ENCODE measurements at regions not wholly inside any gene's neighbourhood (a gene's known extent, or its start where the extent isn't known, plus 50 kb on each side); places are given as distances from the start of the nearest gene placed in this dataset.
A peak's percentile ranks its signal among the peaks of the same experiment; 100 is the strongest.
"Not testable (repeated sequence)": the region's sequence is repeated elsewhere in the genome, so short reads cannot be mapped to it uniquely, and the experiment has no call there.

- Mint-ChIP-seq H3K4me1 (peaks cover 2% of the 10 kb centered on the region), H3K27me3 (peaks cover 3% of the 10 kb centered on the region), H3K27ac (no peak overlapping the region), H3K9me3 (no peaks in the 10 kb centered on the region), H3K36me3 (ENCODE audit: low read depth) (no peaks in the 10 kb centered on the region), H3K4me3 (no peak overlapping the region)
- intact Hi-C loops (cut with micrococcal nuclease) = no loop called here
- no peak for DNase-seq
These were observed 123.3 kb upstream of the SFSWAP start for GRCh38 chr12:131587565-131587964.

GRCh38 chr12:131589221-131589897 is 121.5 kb upstream of the SFSWAP start:
- intact Hi-C loops (cut with micrococcal nuclease) = no loop called here
- peaks cover 12% of the 10 kb centered on the region for H3K4me1 Mint-ChIP-seq
- H3K27me3 Mint-ChIP-seq = peaks cover 3% of the 10 kb centered on the region
- no peak overlapping the region for H3K4me3 Mint-ChIP-seq
- no peak overlapping the region for H3K27ac Mint-ChIP-seq
- H3K36me3 Mint-ChIP-seq (ENCODE audit: low read depth) = no peaks in the 10 kb centered on the region
- no peaks in the 10 kb centered on the region for H3K9me3 Mint-ChIP-seq
- DNase-seq = no peak

- no peak overlapping the region for H3K4me3 Mint-ChIP-seq
- peaks cover 3% of the 10 kb centered on the region for H3K27me3 Mint-ChIP-seq
- intact Hi-C loops (cut with micrococcal nuclease) = no loop called here
- H3K27ac Mint-ChIP-seq = no peak overlapping the region
- H3K4me1 Mint-ChIP-seq = peaks cover 12% of the 10 kb centered on the region
- H3K36me3 Mint-ChIP-seq (ENCODE audit: low read depth) = no peaks in the 10 kb centered on the region
- no peaks in the 10 kb centered on the region for H3K9me3 Mint-ChIP-seq
- DNase-seq = no peak
These were observed 120.9 kb upstream of the SFSWAP start for GRCh38 chr12:131589966-131590365.

DNA sequence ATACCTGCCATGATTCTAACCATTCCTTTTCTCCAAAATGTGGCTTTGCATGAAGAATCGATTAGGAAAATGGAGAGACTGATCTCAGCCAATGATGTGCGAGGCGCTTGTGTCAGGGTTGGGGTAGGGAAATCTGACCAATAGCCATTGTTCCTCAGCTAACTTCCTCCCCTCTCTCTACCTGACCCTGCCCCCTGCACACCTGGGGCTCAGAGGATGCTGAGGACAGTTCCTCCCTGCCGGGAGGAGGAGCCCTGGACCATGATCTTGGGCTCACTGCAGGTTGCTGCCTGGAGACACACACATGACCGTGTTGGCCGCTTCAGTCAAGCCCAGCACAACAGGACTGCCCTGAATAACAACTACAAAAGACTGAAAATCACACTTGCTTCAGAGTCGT is 119.8 kb upstream of the SFSWAP start:
- Mint-ChIP-seq H3K9me3 (no peaks in the 10 kb centered on the region), H3K4me1 (peaks cover 12% of the 10 kb centered on the region), H3K36me3 (ENCODE audit: low read depth) (no peaks in the 10 kb centered on the region), H3K27me3 (peaks cover 3% of the 10 kb centered on the region), H3K4me3 (no peak overlapping the region), H3K27ac (no peak overlapping the region)
- intact Hi-C loops (cut with micrococcal nuclease) = no loop called here
- no peak for DNase-seq

DNA sequence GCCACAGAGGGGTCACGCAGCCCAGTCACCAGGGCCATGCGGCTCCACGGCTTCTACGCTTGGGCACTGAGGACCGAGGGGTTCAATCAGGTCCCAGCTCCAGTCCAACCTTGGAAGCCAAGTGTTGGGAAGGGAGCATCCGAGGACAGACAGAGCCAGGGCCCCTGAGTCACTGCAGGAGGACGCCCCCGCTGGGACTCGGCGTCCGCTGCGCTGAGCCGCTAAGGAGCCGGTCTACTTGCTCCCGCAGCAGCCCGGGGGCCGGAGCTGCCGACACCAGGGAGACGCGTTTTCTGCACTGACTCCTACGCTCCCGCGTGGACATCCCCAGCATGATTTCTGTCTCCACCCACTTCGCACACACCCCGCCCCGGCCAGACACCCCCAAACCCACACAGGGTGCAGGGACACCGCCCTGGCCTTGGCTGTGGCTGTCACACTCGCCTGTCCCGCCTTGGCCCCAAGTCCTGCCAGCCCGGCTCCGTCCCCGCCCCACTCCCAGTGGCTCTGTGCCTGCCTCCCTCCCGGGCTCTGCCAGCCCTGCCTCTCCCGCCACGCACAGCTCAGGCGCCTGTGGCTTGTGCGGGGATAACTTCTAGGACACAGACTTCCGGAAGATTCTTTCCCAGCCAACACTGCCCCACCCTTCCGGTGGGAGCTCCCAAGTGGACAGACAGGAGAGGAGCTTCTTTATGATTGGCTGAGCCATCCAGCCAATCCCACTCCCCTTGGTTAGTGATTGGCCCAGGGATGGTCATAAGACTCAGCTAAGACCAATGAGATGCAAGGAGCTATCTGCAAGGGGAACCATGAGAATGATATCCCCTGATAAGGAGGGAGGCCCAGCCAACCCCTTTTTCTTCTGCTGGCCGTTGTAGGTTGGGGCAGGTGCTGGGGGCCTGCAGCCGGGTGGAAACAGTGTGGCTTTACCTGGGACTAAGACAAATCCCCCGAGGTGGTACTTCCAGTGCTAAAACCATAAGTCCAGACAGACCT is 118.9 kb upstream of the SFSWAP start:
- H3K27me3 Mint-ChIP-seq = peaks cover 3% of the 10 kb centered on the region
- DNase-seq = no peak
- H3K9me3 Mint-ChIP-seq = no peaks in the 10 kb centered on the region
- H3K4me3 Mint-ChIP-seq = no peak overlapping the region
- intact Hi-C loops (cut with micrococcal nuclease) = no loop called here
- peaks cover 12% of the 10 kb centered on the region for H3K4me1 Mint-ChIP-seq
- no peaks in the 10 kb centered on the region for H3K36me3 Mint-ChIP-seq (ENCODE audit: low read depth)
- H3K27ac Mint-ChIP-seq = no peak overlapping the region

GRCh38 chr12:131592972-131593371 is 117.9 kb upstream of the SFSWAP start:
- Mint-ChIP-seq H3K4me3 (peak overlapping the region; percentile 52), H3K27me3 (peaks cover 3% of the 10 kb centered on the region), H3K27ac (peak overlapping the region; percentile 75), H3K4me1 (peaks cover 12% of the 10 kb centered on the region), H3K36me3 (ENCODE audit: low read depth) (no peaks in the 10 kb centered on the region), H3K9me3 (no peaks in the 10 kb centered on the region)
- peak; percentile 76 for DNase-seq
- intact Hi-C loops (cut with micrococcal nuclease) = no loop called here

- Mint-ChIP-seq H3K27me3 (peaks cover 3% of the 10 kb centered on the region), H3K4me1 (peaks cover 12% of the 10 kb centered on the region), H3K4me3 (peak overlapping the region; percentile 52), H3K9me3 (no peaks in the 10 kb centered on the region), H3K27ac (peak overlapping the region; percentile 75), H3K36me3 (ENCODE audit: low read depth) (no peaks in the 10 kb centered on the region)
- DNase-seq = no peak
- intact Hi-C loops (cut with micrococcal nuclease) = no loop called here
These were observed 117.5 kb upstream of the SFSWAP start for GRCh38 chr12:131593406-131593805.

DNA sequence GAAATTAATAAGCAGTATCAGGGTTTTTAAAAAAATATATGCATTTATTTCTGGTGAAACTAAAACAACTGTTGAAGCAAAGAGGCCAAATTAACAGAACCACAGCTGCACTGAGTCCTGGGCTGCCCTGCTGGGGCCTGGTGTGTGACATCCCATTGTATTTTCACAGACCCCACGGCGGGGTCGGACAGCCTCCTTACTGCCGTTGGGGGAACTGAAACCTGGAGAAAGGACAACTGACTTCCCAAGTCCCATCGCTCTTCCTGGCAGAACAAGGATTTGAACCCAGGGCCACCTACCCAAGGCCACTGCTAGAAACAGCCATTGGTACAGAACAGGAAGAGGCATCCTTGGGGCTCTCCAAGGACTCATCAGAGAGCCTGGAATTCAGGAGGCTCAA is 114.8 kb upstream of the SFSWAP start:
- no peak for DNase-seq
- H3K9me3 Mint-ChIP-seq = no peaks in the 10 kb centered on the region
- intact Hi-C loops (cut with micrococcal nuclease) = no loop called here
- H3K4me1 Mint-ChIP-seq = peaks cover 17% of the 10 kb centered on the region
- H3K27ac Mint-ChIP-seq = no peak overlapping the region
- H3K36me3 Mint-ChIP-seq (ENCODE audit: low read depth) = no peaks in the 10 kb centered on the region
- no peak overlapping the region for H3K4me3 Mint-ChIP-seq
- no peaks in the 10 kb centered on the region for H3K27me3 Mint-ChIP-seq

DNA sequence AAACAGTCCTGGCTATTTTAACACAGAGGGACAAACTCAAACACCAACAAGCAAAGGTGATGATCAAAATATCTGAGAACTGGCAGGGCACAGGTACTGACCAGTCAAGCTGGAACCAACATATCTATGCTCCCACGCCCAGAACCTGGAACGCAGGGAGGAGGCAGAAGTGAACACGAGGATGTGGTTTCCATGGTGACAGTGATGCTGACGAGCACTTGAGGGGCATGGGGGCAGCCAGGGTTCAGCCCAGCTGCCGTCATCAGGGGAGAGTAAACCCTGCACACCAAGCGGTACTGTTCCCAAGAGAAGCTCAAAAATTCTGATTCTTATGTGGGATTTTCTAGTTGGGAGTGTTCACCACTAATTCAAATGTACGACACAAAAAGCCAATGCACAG is 113.6 kb upstream of the SFSWAP start:
- H3K36me3 Mint-ChIP-seq (ENCODE audit: low read depth) = no peaks in the 10 kb centered on the region
- H3K4me3 Mint-ChIP-seq = no peak overlapping the region
- H3K27ac Mint-ChIP-seq = no peak overlapping the region
- peaks cover 17% of the 10 kb centered on the region for H3K4me1 Mint-ChIP-seq
- H3K9me3 Mint-ChIP-seq = no peaks in the 10 kb centered on the region
- intact Hi-C loops (cut with micrococcal nuclease) = no loop called here
- DNase-seq = no peak
- H3K27me3 Mint-ChIP-seq = no peaks in the 10 kb centered on the region

- no peak for DNase-seq
- H3K4me1 Mint-ChIP-seq = peaks cover 15% of the 10 kb centered on the region
- no peaks in the 10 kb centered on the region for H3K36me3 Mint-ChIP-seq (ENCODE audit: low read depth)
- no peaks in the 10 kb centered on the region for H3K9me3 Mint-ChIP-seq
- no peaks in the 10 kb centered on the region for H3K27me3 Mint-ChIP-seq
- no peak overlapping the region for H3K4me3 Mint-ChIP-seq
- no peak overlapping the region for H3K27ac Mint-ChIP-seq
- intact Hi-C loops (cut with micrococcal nuclease) = no loop called here
These were observed 112.2 kb upstream of the SFSWAP start for GRCh38 chr12:131598717-131599116.

- H3K27me3 Mint-ChIP-seq = no peaks in the 10 kb centered on the region
- H3K4me1 Mint-ChIP-seq = peaks cover 21% of the 10 kb centered on the region
- H3K27ac Mint-ChIP-seq = peak overlapping the region; percentile 51
- H3K4me3 Mint-ChIP-seq = no peak overlapping the region
- no peak for DNase-seq
- H3K9me3 Mint-ChIP-seq = no peaks in the 10 kb centered on the region
- intact Hi-C loops (cut with micrococcal nuclease) = loop anchor here (10.0 kb wide), 1 partner anchor 725 kb away; the partner anchor contains the start of gene RAN
- H3K36me3 Mint-ChIP-seq (ENCODE audit: low read depth) = no peaks in the 10 kb centered on the region
These were observed 111.4 kb upstream of the SFSWAP start for GRCh38 chr12:131599190-131600159.

DNA sequence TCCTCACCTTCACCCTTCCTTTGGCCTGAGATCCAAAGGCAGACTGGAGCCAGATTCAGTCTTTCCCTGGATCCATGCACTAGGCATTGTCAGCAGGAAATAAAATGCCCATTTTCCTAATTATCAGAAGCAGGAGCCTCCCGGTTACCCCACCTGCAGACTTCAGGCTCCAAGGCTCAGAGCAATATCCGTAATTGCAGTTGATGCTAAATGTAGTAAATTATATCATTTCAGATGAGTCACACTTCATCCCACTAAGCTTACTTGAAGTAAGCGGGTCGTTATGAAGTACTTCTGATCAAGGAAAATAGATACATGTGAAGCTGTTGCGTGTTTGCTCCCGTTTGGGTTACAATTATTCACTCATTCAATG is 110.7 kb upstream of the SFSWAP start:
- Mint-ChIP-seq H3K4me3 (no peak overlapping the region), H3K9me3 (no peaks in the 10 kb centered on the region)
- intact Hi-C loops (cut with micrococcal nuclease) = loop anchor here (10.0 kb wide), 1 partner anchor 725 kb away; the partner anchor contains the start of gene RAN

GRCh38 chr12:131601499-131601898 is 109.4 kb upstream of the SFSWAP start:
- intact Hi-C loops (cut with micrococcal nuclease) = loop anchor here (10.0 kb wide), 1 partner anchor 727 kb away; the partner anchor contains the start of gene RAN
- DNase-seq; H3K4me3 Mint-ChIP-seq; H3K27me3 Mint-ChIP-seq; H3K27ac Mint-ChIP-seq; H3K36me3 Mint-ChIP-seq (ENCODE audit: low read depth); H3K9me3 Mint-ChIP-seq: not testable (repeated sequence)
- H3K4me1 Mint-ChIP-seq = peaks cover 40% of the 10 kb centered on the region

More for the DNA sequence above, 110.7 kb upstream of the SFSWAP start:
- H3K27ac Mint-ChIP-seq = no peak overlapping the region
- no peaks in the 10 kb centered on the region for H3K27me3 Mint-ChIP-seq
- H3K36me3 Mint-ChIP-seq (ENCODE audit: low read depth) = no peaks in the 10 kb centered on the region
- peaks cover 26% of the 10 kb centered on the region for H3K4me1 Mint-ChIP-seq
- DNase-seq = no peak
